ENCODE measurements at regions not wholly inside any gene's neighbourhood (a gene's known extent, or its start where the extent isn't known, plus 50 kb on each side); places are given as distances from the start of the nearest gene placed in this dataset.
A peak's percentile ranks its signal among the peaks of the same experiment; 100 is the strongest.

- TF ChIP-seq EZH2phosphoT487 (IDR thresholded peaks at IDR 0.05; ENCODE audit: borderline replicate concordance, low read depth) (no peak), TEAD4 (IDR thresholded peaks at IDR 0.05; ENCODE audit: borderline replicate concordance, insufficient read depth) (no peak), MXI1 (IDR thresholded peaks at IDR 0.05; ENCODE audit: low read depth, low read length) (no peak), EP300 (IDR thresholded peaks at IDR 0.05; ENCODE audit: borderline replicate concordance in 1 of 2, low read depth in 1 of 2, low read length in 1 of 2) (no peak), JUND (IDR thresholded peaks at IDR 0.05) (no peak), SIN3A (IDR thresholded peaks at IDR 0.05; ENCODE audit: borderline replicate concordance, low read depth, low read length) (no peak), USF1 (IDR thresholded peaks at IDR 0.05; ENCODE audit: borderline replicate concordance, low read depth) (no peak), PBX3 (IDR thresholded peaks at IDR 0.05) (no peak), SMC3 (IDR thresholded peaks at IDR 0.05; ENCODE audit: low read depth, low read length) (no peak), RCOR1 (IDR thresholded peaks at IDR 0.05; ENCODE audit: low read length) (no peak), ELF1 (IDR thresholded peaks at IDR 0.05) (no peak), MEF2A (IDR thresholded peaks at IDR 0.05; ENCODE audit: borderline replicate concordance, low read depth) (no peak), RXRA (IDR thresholded peaks at IDR 0.05; ENCODE audit: borderline replicate concordance, low read depth) (no peak), FOSL2 (IDR thresholded peaks at IDR 0.05; ENCODE audit: borderline replicate concordance, low read depth) (no peak), TAF1 (IDR thresholded peaks at IDR 0.05; ENCODE audit: borderline replicate concordance, low read depth, low read length) (no peak)
- H3F3A ChIP-seq (replicated peaks; ENCODE audit: insufficient read depth), result no peaks in the 10 kb centered on the region
- no peaks in the 10 kb centered on the region for H3K4me1 ChIP-seq (ENCODE audit: control insufficient read depth in 1 of 2, insufficient read depth in 2 of 2, low read depth in 1 of 2, low read length in 1 of 2)
- DNase-seq, result no peak
- no peaks in the 10 kb centered on the region for H4K20me1 ChIP-seq (ENCODE audit: insufficient read depth)
- H3K4me3 ChIP-seq (ENCODE audit: low read depth in 2 of 2, low read length in 1 of 2), result no peak overlapping the region
- no peaks in the 10 kb centered on the region for H3K36me3 ChIP-seq (replicated peaks in 1 of 2; ENCODE audit: control insufficient read depth in 1 of 2, insufficient read depth in 2 of 2, low read length in 1 of 2)
- no peaks in the 10 kb centered on the region for H3K9me3 ChIP-seq
- POLR2A ChIA-PET, result no interaction called here
- 45% methylated on average over 9 of the region's 9 CpGs for WGBS (ENCODE audit: low lambda C conversion rate)
- H3K9ac ChIP-seq, result no peak overlapping the region
- CTCF ChIA-PET, result interaction anchor here (1.2 kb wide), 1 partner anchor 152 kb away, joined by 3 read pairs; no protein-coding TSS in a partner anchor
- no peak overlapping the region for H3K27ac ChIP-seq (ENCODE audit: low read depth in 2 of 2, low read length in 1 of 2)
- H3K9me2 ChIP-seq, result no peaks in the 10 kb centered on the region
- no peaks in the 10 kb centered on the region for H3K79me2 ChIP-seq (ENCODE audit: insufficient read depth)
- H3K4me2 ChIP-seq, result no peak overlapping the region
- no peak overlapping the region for H2AFZ ChIP-seq (ENCODE audit: low read depth)
- peaks cover 2% of the 10 kb centered on the region for H3K27me3 ChIP-seq (ENCODE audit: insufficient read depth)
These were observed 103.2 kb upstream of the KIRREL3 start for GRCh38 chr11:127103586-127104388.

- POLR2A ChIA-PET, result no interaction called here
These were observed 98.1 kb upstream of the KIRREL3 start for GRCh38 chr11:127098684-127099083.

More at GRCh38 chr11:127098684-127099083, 98.1 kb upstream of the KIRREL3 start:
- H3K9me3 ChIP-seq, result no peaks in the 10 kb centered on the region
- no peaks in the 10 kb centered on the region for H3K79me2 ChIP-seq (ENCODE audit: insufficient read depth)
- H3K9me2 ChIP-seq, result no peaks in the 10 kb centered on the region
- TF ChIP-seq USF2 (IDR thresholded peaks at IDR 0.05; ENCODE audit: borderline replicate concordance, low read depth, low read length) (no peak), ZBTB33 (IDR thresholded peaks at IDR 0.05; ENCODE audit: borderline replicate concordance, low read depth) (no peak), REST (IDR thresholded peaks at IDR 0.05; ENCODE audit: low read depth, low read length) (peak; percentile 89), GATA2 (CRISPR knock-in tag; IDR thresholded peaks at IDR 0.05) (no peak), FOXM1 (IDR thresholded peaks at IDR 0.05; ENCODE audit: low read depth) (no peak)
- no peaks in the 10 kb centered on the region for H3K36me3 ChIP-seq (replicated peaks in 1 of 2; ENCODE audit: control insufficient read depth in 1 of 2, insufficient read depth in 2 of 2, low read length in 1 of 2)
- no peak for DNase-seq
- H3F3A ChIP-seq (replicated peaks; ENCODE audit: insufficient read depth), result no peaks in the 10 kb centered on the region
- no peak overlapping the region for H3K9ac ChIP-seq
- 43% methylated on average over 1 of the region's 1 CpG for WGBS (ENCODE audit: low lambda C conversion rate)
- CTCF ChIA-PET, result interaction anchor here (0.5 kb wide), 1 partner anchor 57 kb away, joined by 3 read pairs; no protein-coding TSS in a partner anchor
- no peaks in the 10 kb centered on the region for H3K4me1 ChIP-seq (ENCODE audit: control insufficient read depth in 1 of 2, insufficient read depth in 2 of 2, low read depth in 1 of 2, low read length in 1 of 2)
- H3K27ac ChIP-seq (ENCODE audit: low read depth in 2 of 2, low read length in 1 of 2), result no peak overlapping the region
- H3K4me3 ChIP-seq (ENCODE audit: low read depth in 2 of 2, low read length in 1 of 2), result no peak overlapping the region
- no peak overlapping the region for H2AFZ ChIP-seq (ENCODE audit: low read depth)
- no peaks in the 10 kb centered on the region for H3K27me3 ChIP-seq (ENCODE audit: insufficient read depth)
- no peaks in the 10 kb centered on the region for H4K20me1 ChIP-seq (ENCODE audit: insufficient read depth)
- no peak overlapping the region for H3K4me2 ChIP-seq

Measured in SK-N-SH (cell line).